Mucosa of stomach (tissue), 1 donor: ENCODE measurements at regions not wholly inside any gene's neighbourhood (a gene's known extent, or its start where the extent isn't known, plus 50 kb on each side); places are given as distances from the start of the nearest gene placed in this dataset.

ENCODE experiments used
- H3K27me3 ChIP-seq: one replicate; pipeline ENCODE4 v1.7.0; 2013; ENCODE audit warnings: mild to moderate bottlenecking, low read length; ENCODE audit not compliant: control insufficient read depth, insufficient read depth
- H3K36me3 ChIP-seq: one replicate; pipeline ENCODE4 v1.7.0; 2013; ENCODE audit warnings: low read length; ENCODE audit not compliant: control insufficient read depth, insufficient read depth
- H3K4me1 ChIP-seq: one replicate; pipeline ENCODE4 v1.7.0; 2013; ENCODE audit warnings: mild to moderate bottlenecking, low read length; ENCODE audit not compliant: control insufficient read depth, insufficient read depth
- H3K4me3 ChIP-seq: one replicate; pipeline ENCODE4 v1.7.0; 2013; ENCODE audit warnings: low read length
- H3K9ac ChIP-seq: one replicate; pipeline ENCODE4 v1.7.0; 2013; ENCODE audit warnings: mild to moderate bottlenecking, low read length, moderate library complexity
- H3K9me3 ChIP-seq: one replicate; pipeline ENCODE4 v1.7.0; 2013; ENCODE audit warnings: mild to moderate bottlenecking, low read length, moderate library complexity; ENCODE audit not compliant: control insufficient read depth
- donor health status: Pancreatic carcinoma.

DNA sequence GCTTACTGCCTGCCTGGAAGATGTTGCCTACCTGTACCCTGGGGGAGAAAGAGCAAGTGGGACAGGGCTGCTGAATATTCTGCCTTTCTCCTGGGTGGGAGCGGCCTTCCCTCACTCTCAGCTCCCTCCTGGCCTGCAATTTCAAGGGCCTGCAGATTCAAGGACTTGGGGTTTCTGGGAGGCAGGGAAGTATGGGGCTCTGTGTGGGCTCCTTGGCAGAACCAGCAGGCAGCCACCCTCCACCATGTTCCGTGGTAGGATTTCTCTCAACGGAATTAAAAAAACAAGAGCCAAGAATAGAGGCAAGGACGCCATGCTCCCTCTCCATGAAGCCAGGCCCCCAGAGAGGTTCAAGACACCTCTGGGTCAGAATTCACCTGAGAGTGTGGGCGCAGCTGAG lies 127.7 kb downstream of the NAV1 start:
- Histone ChIP-seq H3K9me3 (no peaks in the 10 kb centered on the region), H3K4me1 (no peaks in the 10 kb centered on the region), H3K9ac (no peak overlapping the region), H3K4me3 (no peak overlapping the region), H3K36me3 (no peaks in the 10 kb centered on the region), H3K27me3 (no peaks in the 10 kb centered on the region)

- no peak overlapping the region for H3K4me3 ChIP-seq
- H3K9ac ChIP-seq, result no peak overlapping the region
Observed at GRCh38 chr1:201667479-201667878, 128.6 kb downstream of the NAV1 start.

GRCh38 chr1:201670517-201670916 lies 131.6 kb downstream of the NAV1 start:
- Histone ChIP-seq H3K9ac (no peak overlapping the region), H3K36me3 (no peaks in the 10 kb centered on the region), H3K9me3 (no peaks in the 10 kb centered on the region), H3K4me3 (no peak overlapping the region), H3K4me1 (peaks cover 7% of the 10 kb centered on the region), H3K27me3 (no peaks in the 10 kb centered on the region)

More at GRCh38 chr1:201667479-201667878, 128.6 kb downstream of the NAV1 start:
- no peaks in the 10 kb centered on the region for H3K9me3 ChIP-seq
- H3K4me1 ChIP-seq, result no peaks in the 10 kb centered on the region
- H3K36me3 ChIP-seq, result no peaks in the 10 kb centered on the region
- no peaks in the 10 kb centered on the region for H3K27me3 ChIP-seq

- Histone ChIP-seq H3K27me3 (no peaks in the 10 kb centered on the region), H3K9me3 (no peaks in the 10 kb centered on the region), H3K9ac (no peak overlapping the region), H3K36me3 (no peaks in the 10 kb centered on the region), H3K4me3 (no peak overlapping the region), H3K4me1 (peaks cover 23% of the 10 kb centered on the region)
Observed at GRCh38 chr1:201672685-201673084, 133.8 kb downstream of the NAV1 start.

- Histone ChIP-seq H3K27me3 (no peaks in the 10 kb centered on the region), H3K9me3 (no peaks in the 10 kb centered on the region), H3K9ac (no peak overlapping the region), H3K4me1 (peaks cover 27% of the 10 kb centered on the region), H3K4me3 (no peak overlapping the region), H3K36me3 (no peaks in the 10 kb centered on the region)
Observed at GRCh38 chr1:201673093-201673492, 134.2 kb downstream of the NAV1 start.

DNA sequence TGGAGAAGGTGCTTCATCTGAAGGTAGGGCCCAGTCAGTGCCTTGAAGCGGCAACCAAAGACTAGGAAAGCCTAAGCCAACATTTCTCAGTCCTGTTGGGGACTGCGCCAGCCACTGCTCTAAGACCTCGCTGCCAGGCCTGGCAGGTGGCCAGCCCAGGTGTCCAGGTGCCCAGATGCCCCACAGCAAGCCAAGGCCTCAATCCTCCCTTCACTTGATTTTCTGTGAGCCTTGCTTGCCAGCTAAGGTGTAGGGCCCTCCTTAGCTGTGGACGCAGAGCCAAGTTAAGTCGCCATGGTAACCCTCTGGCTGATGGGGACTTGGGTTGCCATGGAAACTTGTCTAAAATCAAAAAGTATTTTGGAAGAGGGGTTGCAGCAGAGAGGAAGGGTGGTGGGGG lies 135.0 kb downstream of the NAV1 start:
- peaks cover 36% of the 10 kb centered on the region for H3K4me1 ChIP-seq
- H3K9me3 ChIP-seq, result no peaks in the 10 kb centered on the region
- H3K9ac ChIP-seq, result no peak overlapping the region
- no peaks in the 10 kb centered on the region for H3K36me3 ChIP-seq
- H3K4me3 ChIP-seq, result no peak overlapping the region
- H3K27me3 ChIP-seq, result no peaks in the 10 kb centered on the region

GRCh38 chr1:201675143-201675542 lies 136.2 kb downstream of the NAV1 start:
- H3K4me3 ChIP-seq, result no peak overlapping the region
- no peaks in the 10 kb centered on the region for H3K9me3 ChIP-seq
- no peak overlapping the region for H3K9ac ChIP-seq
- peaks cover 38% of the 10 kb centered on the region for H3K4me1 ChIP-seq
- no peaks in the 10 kb centered on the region for H3K36me3 ChIP-seq
- H3K27me3 ChIP-seq, result no peaks in the 10 kb centered on the region

DNA sequence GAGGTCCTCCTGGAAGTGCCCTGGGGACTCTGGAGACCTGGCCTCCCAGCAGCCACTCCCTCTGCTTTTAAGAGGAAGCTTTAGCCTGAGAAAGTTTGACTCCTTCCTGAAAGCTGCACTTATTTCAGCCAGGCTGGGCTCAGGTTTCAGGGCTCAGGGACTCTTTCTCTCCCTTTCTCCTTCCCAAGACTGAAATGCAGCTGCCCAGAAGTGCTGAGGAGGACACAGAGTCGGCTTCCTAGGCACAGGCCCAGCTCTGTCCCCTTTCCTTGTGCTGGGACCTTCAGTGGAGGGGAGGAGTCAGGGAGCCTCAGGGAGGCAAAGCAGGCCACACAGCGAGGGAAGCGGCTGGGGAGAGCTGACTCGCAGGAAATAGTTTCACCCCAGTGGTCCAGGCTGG lies 137.3 kb downstream of the NAV1 start:
- Histone ChIP-seq H3K9me3 (no peaks in the 10 kb centered on the region), H3K27me3 (no peaks in the 10 kb centered on the region), H3K4me3 (no peak overlapping the region), H3K36me3 (no peaks in the 10 kb centered on the region), H3K4me1 (peaks cover 38% of the 10 kb centered on the region), H3K9ac (peak overlapping the region; percentile 56)

DNA sequence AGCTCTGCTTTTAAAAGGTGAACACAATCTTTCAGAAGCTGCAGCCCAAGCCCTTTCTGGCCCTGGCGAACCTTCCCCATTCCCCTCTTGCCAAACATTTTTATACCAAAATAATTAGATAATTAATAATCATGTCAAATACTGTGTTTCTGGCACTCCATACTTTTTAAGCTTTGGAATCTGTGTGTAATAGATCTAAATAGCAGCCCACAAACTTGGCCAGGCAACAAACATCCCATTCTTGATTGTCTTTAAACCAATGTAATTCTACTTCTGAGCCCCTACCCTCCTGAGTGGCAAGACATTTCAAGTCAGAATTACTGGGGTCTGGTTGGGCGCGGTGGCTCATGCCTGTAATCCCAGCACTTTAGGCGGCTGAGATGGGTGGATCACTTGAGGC lies 137.7 kb downstream of the NAV1 start:
- H3K4me1 ChIP-seq, result peaks cover 38% of the 10 kb centered on the region
- H3K9ac ChIP-seq, result peak overlapping the region; percentile 56
- no peaks in the 10 kb centered on the region for H3K9me3 ChIP-seq
- no peaks in the 10 kb centered on the region for H3K27me3 ChIP-seq
- H3K4me3 ChIP-seq, result no peak overlapping the region
- H3K36me3 ChIP-seq, result no peaks in the 10 kb centered on the region

DNA sequence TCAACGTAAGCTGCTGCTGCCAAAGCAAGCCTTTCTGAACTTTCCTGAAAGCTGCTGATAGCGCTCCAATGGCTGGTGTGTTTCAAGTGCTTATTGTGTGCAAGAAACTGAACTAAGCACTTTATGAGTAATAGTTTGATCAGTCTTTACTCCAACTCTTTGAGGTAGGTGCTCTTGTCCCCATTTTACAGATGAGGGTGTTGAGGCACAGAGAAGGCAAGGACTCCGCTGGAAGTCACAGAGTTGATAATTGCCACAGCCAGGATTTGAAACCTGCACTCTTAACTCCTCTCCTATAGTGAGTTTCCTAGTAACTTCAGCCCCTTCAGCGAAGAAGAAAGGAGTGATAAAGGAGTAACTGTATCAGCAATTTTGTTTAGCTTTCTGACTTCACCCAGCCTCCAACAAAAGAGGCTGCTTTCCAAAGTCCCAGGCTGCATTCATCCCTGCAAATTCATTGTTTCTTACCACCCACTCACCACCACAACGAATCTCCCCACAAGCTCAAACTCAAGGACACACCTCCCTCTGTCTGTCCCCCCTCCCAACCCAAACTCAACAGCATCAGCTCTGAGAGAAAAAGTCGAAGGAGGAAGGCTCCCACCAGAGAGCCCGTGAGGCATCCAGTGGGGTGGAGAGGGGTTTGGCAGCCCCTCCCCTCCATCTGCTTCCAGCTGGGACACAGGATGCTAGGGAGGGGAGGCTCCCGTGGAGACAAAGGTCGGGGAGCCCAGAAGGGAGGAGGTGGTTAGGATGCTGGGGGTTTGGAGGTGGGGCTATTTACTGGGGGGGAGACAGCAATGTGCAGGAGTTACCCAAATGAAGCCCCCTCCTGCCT lies 139.6 kb downstream of the NAV1 start:
- Histone ChIP-seq H3K9me3 (no peaks in the 10 kb centered on the region), H3K4me3 (no peak overlapping the region)

GRCh38 chr1:201681375-201681774 lies 142.4 kb downstream of the NAV1 start:
- H3K4me1 ChIP-seq, result peaks cover 24% of the 10 kb centered on the region
- no peak overlapping the region for H3K4me3 ChIP-seq
- no peaks in the 10 kb centered on the region for H3K36me3 ChIP-seq
- no peaks in the 10 kb centered on the region for H3K27me3 ChIP-seq
- no peaks in the 10 kb centered on the region for H3K9me3 ChIP-seq
- H3K9ac ChIP-seq, result no peak overlapping the region

More for the DNA sequence above, 139.6 kb downstream of the NAV1 start:
- no peaks in the 10 kb centered on the region for H3K27me3 ChIP-seq
- peaks cover 38% of the 10 kb centered on the region for H3K4me1 ChIP-seq
- H3K9ac ChIP-seq, result no peak overlapping the region
- H3K36me3 ChIP-seq, result no peaks in the 10 kb centered on the region

GRCh38 chr1:201682964-201683363 lies 144.0 kb downstream of the NAV1 start:
- Histone ChIP-seq H3K27me3 (no peaks in the 10 kb centered on the region), H3K9ac (no peak overlapping the region), H3K36me3 (no peaks in the 10 kb centered on the region), H3K4me3 (no peak overlapping the region), H3K9me3 (no peaks in the 10 kb centered on the region), H3K4me1 (peaks cover 25% of the 10 kb centered on the region)
